DND-41 (cell line): ENCODE measurements at regions not wholly inside any gene's neighbourhood (a gene's known extent, or its start where the extent isn't known, plus 50 kb on each side); places are given as distances from the start of the nearest gene placed in this dataset.

Source experiments
- ATAC-seq: fragments of 200-7000 bp; cut with Tn5 transposase; 3 replicates; pipeline ENCODE4 v1.9.1; 2021; ENCODE audit warnings: low read depth; ENCODE audit not compliant: insufficient read depth
- DNase-seq: peaks from one replicate; pipeline ENCODE4 v3.0.0-alpha.2; 2020
- H2AFZ ChIP-seq: 2 replicates; pipeline ENCODE4 v1.6.0; 2012; ENCODE audit warnings: low read depth, low read length
- H3K27ac ChIP-seq: 2 replicates; pipeline ENCODE4 v1.5.1; 2012; ENCODE audit warnings: low read length, inconsistent platforms
- H3K27me3 ChIP-seq: fragments of 200-600 bp; sonication (generic); 2 replicates; pipeline ENCODE4 v1.6.0; 2012; ENCODE audit warnings: low read length, mild to moderate bottlenecking, inconsistent platforms; ENCODE audit not compliant: insufficient read depth, poor library complexity
- H3K36me3 ChIP-seq: 2 replicates; pipeline ENCODE4 v1.5.1; 2012; ENCODE audit warnings: low read length, inconsistent platforms; ENCODE audit not compliant: insufficient read depth
- H3K4me1 ChIP-seq: 2 replicates; pipeline ENCODE4 v1.5.1; 2012; ENCODE audit warnings: mild to moderate bottlenecking, low read length; ENCODE audit not compliant: insufficient read depth
- H3K4me2 ChIP-seq: 2 replicates; pipeline ENCODE4 v1.6.0; 2012; ENCODE audit warnings: mild to moderate bottlenecking, moderate library complexity, low read length, inconsistent platforms; ENCODE audit not compliant: insufficient read depth
- H3K4me3 ChIP-seq, 2 experiments: fragments of 200-600 bp in 1 of 2; shearing (Covaris generic) in 1 of 2; 2 replicates each; pipeline ENCODE4 v1.5.1; 2012 to 2016; ENCODE audit warnings: inconsistent platforms in 2 of 2, low read length in 2 of 2, mild to moderate bottlenecking in 2 of 2, low read depth in 1 of 2, moderate library complexity in 1 of 2
- H3K79me2 ChIP-seq: 2 replicates; pipeline ENCODE4 v1.6.0; 2012; ENCODE audit warnings: low read length, inconsistent platforms; ENCODE audit not compliant: insufficient read depth
- H3K9ac ChIP-seq: 2 replicates; pipeline ENCODE4 v1.6.0; 2012; ENCODE audit warnings: low read depth, mild to moderate bottlenecking, inconsistent platforms, low read length, moderate library complexity
- H3K9me3 ChIP-seq: 2 replicates; pipeline ENCODE4 v1.5.1; 2012; ENCODE audit warnings: low read length, moderate library complexity, mild to moderate bottlenecking, inconsistent platforms; ENCODE audit not compliant: insufficient read depth, severe bottlenecking
- H4K20me1 ChIP-seq: 2 replicates; pipeline ENCODE4 v1.6.0; 2012; ENCODE audit warnings: low read length; ENCODE audit not compliant: insufficient read depth
- CTCF ChIP-seq: IDR thresholded peaks from 2 replicates; pipeline ENCODE4 v1.5.1; 2012; ENCODE audit warnings: borderline replicate concordance, low read length, moderate library complexity, mild to moderate bottlenecking; ENCODE audit not compliant: poor library complexity, severe bottlenecking; ENCODE audit errors: extremely low read depth
- EZH2 ChIP-seq: IDR thresholded peaks from 3 replicates; pipeline ENCODE4 v1.6.1; 2012; ENCODE audit warnings: borderline replicate concordance, low read depth, mild to moderate bottlenecking, moderate library complexity, low read length, inconsistent platforms; ENCODE audit not compliant: severe bottlenecking

- H4K20me1 ChIP-seq = no peaks in the 10 kb centered on the region
- no peak overlapping the region for H3K4me3 ChIP-seq
- DNase-seq (no peak), ATAC-seq (no peak)
- no peak overlapping the region for H2AFZ ChIP-seq
- no peak overlapping the region for H3K9ac ChIP-seq
- H3K36me3 ChIP-seq = no peaks in the 10 kb centered on the region
- TF ChIP-seq EZH2 = no peak
- no peak for TF ChIP-seq CTCF
- H3K4me1 ChIP-seq = no peaks in the 10 kb centered on the region
- no peaks in the 10 kb centered on the region for H3K9me3 ChIP-seq
- H3K27ac ChIP-seq = no peak overlapping the region
- no peaks in the 10 kb centered on the region for H3K27me3 ChIP-seq
- H3K4me2 ChIP-seq = no peak overlapping the region
- no peaks in the 10 kb centered on the region for H3K79me2 ChIP-seq
These were observed 578.1 kb downstream of the PIK3C3 start for GRCh38 chr18:42533009-42533575.

DNA sequence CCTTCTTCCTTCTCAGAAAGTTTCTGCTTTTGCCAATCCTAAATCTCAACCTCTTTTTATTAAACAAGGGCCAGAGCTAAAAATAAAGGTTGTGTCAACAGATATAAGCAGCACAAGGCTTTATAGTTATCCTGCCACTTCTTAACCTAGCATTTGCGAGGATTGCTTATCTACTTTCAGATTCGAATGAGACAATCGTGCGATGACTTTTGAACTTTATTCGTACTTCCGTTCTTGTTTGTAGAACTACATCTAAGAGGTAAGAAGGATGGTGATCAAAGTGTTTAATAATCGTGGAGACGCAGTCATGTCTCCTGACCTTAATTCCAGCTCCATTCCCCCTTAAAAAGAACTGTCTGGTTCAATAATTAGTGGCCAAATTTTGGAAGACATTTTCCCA lies 578.6 kb downstream of the PIK3C3 start:
- H3K9ac ChIP-seq = no peak overlapping the region
- H3K4me2 ChIP-seq = no peak overlapping the region
- no peaks in the 10 kb centered on the region for H3K36me3 ChIP-seq
- DNase-seq (no peak), ATAC-seq (no peak)
- no peak overlapping the region for H2AFZ ChIP-seq
- H4K20me1 ChIP-seq = no peaks in the 10 kb centered on the region
- H3K4me3 ChIP-seq = no peak overlapping the region
- H3K27me3 ChIP-seq = no peaks in the 10 kb centered on the region
- no peak for TF ChIP-seq CTCF
- TF ChIP-seq EZH2 = no peak
- H3K27ac ChIP-seq = no peak overlapping the region
- no peaks in the 10 kb centered on the region for H3K79me2 ChIP-seq
- H3K4me1 ChIP-seq = no peaks in the 10 kb centered on the region
- no peaks in the 10 kb centered on the region for H3K9me3 ChIP-seq

DNA sequence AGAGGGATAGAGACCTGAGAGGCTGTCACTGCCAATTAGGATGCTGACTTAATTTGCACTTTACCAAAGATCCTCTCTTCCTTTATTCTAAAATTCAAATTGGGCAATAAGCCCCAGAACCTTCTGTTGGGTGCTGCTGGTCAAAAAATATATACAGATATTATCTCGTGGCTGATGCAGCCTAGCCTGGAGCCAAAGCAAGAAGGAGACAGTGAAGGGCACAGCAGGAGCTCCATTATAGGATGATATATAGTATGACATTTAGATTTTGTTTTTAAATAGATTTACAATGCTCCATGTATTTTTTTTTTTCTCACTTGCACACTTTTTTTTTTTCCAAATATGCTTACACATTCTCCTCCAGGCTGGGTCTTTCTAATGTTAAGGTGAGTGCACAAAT lies 579.3 kb downstream of the PIK3C3 start:
- Histone ChIP-seq H3K79me2 (no peaks in the 10 kb centered on the region), H3K27ac (no peak overlapping the region), H3K27me3 (no peaks in the 10 kb centered on the region), H3K4me2 (no peak overlapping the region), H3K9ac (no peak overlapping the region), H3K4me1 (no peaks in the 10 kb centered on the region), H3K9me3 (no peaks in the 10 kb centered on the region), H3K4me3 (no peak overlapping the region), H4K20me1 (no peaks in the 10 kb centered on the region), H3K36me3 (no peaks in the 10 kb centered on the region), H2AFZ (no peak overlapping the region)
- ATAC-seq = no peak
- DNase-seq = no peak
- no peak for TF ChIP-seq EZH2
- no peak for TF ChIP-seq CTCF

DNA sequence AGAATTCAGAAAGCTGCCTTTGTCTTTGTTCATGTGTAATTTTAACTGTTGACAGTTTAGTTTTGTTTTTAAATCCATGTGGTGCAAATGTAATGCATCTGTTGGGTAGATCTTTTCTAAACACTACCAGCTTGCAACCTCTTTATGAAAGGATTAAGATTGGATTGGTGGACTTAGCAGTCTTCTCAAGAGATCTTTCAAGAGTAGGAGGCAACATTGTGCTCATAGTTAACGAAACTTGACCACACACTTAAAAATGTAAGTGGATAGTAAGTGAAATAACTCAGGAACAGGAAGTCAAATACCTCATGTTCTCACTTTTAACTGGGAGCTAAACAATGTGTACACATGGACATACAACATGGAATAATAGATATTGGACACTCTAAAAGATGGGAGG lies 579.0 kb downstream of the RIT2 start:
- Histone ChIP-seq H3K4me3 (no peak overlapping the region), H3K36me3 (no peaks in the 10 kb centered on the region), H3K9me3 (no peaks in the 10 kb centered on the region), H3K4me2 (no peak overlapping the region), H3K27ac (no peak overlapping the region), H3K27me3 (no peaks in the 10 kb centered on the region), H2AFZ (no peak overlapping the region), H3K4me1 (no peaks in the 10 kb centered on the region), H4K20me1 (no peaks in the 10 kb centered on the region), H3K79me2 (no peaks in the 10 kb centered on the region), H3K9ac (no peak overlapping the region)
- ATAC-seq (no peak), DNase-seq (no peak)
- TF ChIP-seq CTCF (no peak), EZH2 (no peak)
